ENCODE measurements at regions not wholly inside any gene's neighbourhood (a gene's known extent, or its start where the extent isn't known, plus 50 kb on each side); places are given as distances from the start of the nearest gene placed in this dataset.
"Not testable (repeated sequence)": the region's sequence is repeated elsewhere in the genome, so short reads cannot be mapped to it uniquely, and the experiment has no call there.

DNA sequence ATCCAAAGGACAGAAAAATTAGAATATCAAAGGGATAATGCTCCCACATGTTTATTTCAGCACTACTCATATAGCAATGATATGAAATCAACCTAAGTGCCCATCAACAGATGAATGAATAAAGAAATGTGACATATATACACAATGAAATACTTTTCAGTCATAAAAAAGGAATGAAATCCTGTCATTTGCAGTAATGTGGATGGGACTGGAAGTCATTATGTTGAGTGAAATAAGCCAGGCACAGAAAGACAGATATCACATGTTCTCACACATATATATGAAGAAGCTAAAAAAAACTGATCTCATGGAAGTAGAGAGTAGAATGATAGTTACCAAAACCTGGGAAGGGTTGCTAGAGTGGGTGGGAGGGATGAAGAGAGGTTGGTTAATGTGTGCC lies 135.7 kb downstream of the IBTK start:
- Histone ChIP-seq H3K4me3 (replicated peaks; ENCODE audit: insufficient read depth, low read length) (no peak overlapping the region), H3K27me3 (ENCODE audit: insufficient read depth, poor library complexity, severe bottlenecking) (no peaks in the 10 kb centered on the region), H3K27ac (replicated peaks) (no peak overlapping the region)
- TF ChIP-seq GABPA (IDR thresholded peaks at IDR 0.05; ENCODE audit: low read depth) (no peak), POLR2AphosphoS5 (IDR thresholded peaks at IDR 0.05; ENCODE audit: low read depth) (no peak), SPI1 (IDR thresholded peaks at IDR 0.05; ENCODE audit: borderline replicate concordance, low read depth) (no peak), REST (IDR thresholded peaks at IDR 0.05; ENCODE audit: insufficient replicate concordance, low read depth) (no peak)
- TF ChIP-seq, protein P1, sequence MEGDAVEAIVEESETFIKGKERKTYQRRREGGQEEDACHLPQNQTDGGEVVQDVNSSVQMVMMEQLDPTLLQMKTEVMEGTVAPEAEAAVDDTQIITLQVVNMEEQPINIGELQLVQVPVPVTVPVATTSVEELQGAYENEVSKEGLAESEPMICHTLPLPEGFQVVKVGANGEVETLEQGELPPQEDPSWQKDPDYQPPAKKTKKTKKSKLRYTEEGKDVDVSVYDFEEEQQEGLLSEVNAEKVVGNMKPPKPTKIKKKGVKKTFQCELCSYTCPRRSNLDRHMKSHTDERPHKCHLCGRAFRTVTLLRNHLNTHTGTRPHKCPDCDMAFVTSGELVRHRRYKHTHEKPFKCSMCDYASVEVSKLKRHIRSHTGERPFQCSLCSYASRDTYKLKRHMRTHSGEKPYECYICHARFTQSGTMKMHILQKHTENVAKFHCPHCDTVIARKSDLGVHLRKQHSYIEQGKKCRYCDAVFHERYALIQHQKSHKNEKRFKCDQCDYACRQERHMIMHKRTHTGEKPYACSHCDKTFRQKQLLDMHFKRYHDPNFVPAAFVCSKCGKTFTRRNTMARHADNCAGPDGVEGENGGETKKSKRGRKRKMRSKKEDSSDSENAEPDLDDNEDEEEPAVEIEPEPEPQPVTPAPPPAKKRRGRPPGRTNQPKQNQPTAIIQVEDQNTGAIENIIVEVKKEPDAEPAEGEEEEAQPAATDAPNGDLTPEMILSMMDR (IDR thresholded peaks at IDR 0.05; ENCODE audit: insufficient read depth, low read length) = no peak
- DNase-seq (ENCODE audit: low read depth in 1 of 2, low spot score in 1 of 2) = no peak

- Histone ChIP-seq H3K27ac (replicated peaks) (no peak overlapping the region), H3K27me3 (ENCODE audit: insufficient read depth, poor library complexity, severe bottlenecking) (no peaks in the 10 kb centered on the region), H3K4me3 (replicated peaks; ENCODE audit: insufficient read depth, low read length) (no peak overlapping the region)
- no peak for DNase-seq (ENCODE audit: low read depth in 1 of 2, low spot score in 1 of 2)
- TF ChIP-seq REST (IDR thresholded peaks at IDR 0.05; ENCODE audit: insufficient replicate concordance, low read depth) (no peak), GABPA (IDR thresholded peaks at IDR 0.05; ENCODE audit: low read depth) (no peak), SPI1 (IDR thresholded peaks at IDR 0.05; ENCODE audit: borderline replicate concordance, low read depth) (no peak), POLR2AphosphoS5 (IDR thresholded peaks at IDR 0.05; ENCODE audit: low read depth) (no peak)
- TF ChIP-seq, protein P1 (IDR thresholded peaks at IDR 0.05; ENCODE audit: insufficient read depth, low read length) = no peak
These were observed 136.4 kb downstream of the IBTK start for GRCh38 chr6:82111114-82111513.

DNA sequence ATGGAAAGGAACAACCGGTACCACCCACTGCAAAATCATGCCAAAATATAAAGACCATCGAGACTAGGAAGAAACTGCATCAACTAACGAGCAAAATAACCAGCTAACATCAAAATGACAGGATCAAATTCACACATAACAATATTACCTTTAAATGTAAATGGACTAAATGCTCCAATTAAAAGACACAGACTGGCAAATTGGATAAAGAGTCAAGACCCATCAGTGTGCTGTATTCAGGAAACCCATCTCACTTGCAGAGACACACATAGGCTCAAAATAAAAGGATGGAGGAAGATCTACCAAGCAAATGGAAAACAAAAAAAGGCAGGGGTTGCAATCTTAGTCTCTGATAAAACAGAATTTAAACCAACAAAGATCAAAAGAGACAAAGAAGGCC lies 144.4 kb downstream of the IBTK start:
- DNase-seq (ENCODE audit: low read depth in 1 of 2, low spot score in 1 of 2); H3K4me3 ChIP-seq (replicated peaks; ENCODE audit: insufficient read depth, low read length); H3K27me3 ChIP-seq (ENCODE audit: insufficient read depth, poor library complexity, severe bottlenecking); H3K27ac ChIP-seq (replicated peaks): not testable (repeated sequence)

GRCh38 chr6:82101374-82102114 lies 146.0 kb downstream of the IBTK start:
- not testable (repeated sequence) for H3K27ac ChIP-seq (replicated peaks); H3K27me3 ChIP-seq (ENCODE audit: insufficient read depth, poor library complexity, severe bottlenecking); H3K4me3 ChIP-seq (replicated peaks; ENCODE audit: insufficient read depth, low read length); DNase-seq (ENCODE audit: low read depth in 1 of 2, low spot score in 1 of 2)

DNA sequence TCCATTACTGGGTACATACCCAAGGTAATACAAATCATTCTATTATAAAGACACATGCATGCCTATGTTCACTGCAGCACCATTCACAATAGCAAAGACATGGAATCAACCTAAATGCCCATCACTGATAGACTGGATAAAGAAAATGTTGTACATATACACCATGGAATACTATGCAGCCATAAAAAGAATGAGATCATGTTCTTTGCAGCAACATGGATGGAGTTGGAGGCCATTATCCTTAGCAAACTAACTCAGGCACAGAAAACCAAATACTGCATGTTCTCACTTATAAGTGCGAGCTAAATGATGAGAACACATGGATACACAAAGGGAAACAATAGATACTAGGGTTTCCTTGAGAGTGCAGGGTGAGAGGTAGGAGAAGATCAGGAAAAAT lies 146.8 kb downstream of the IBTK start:
- not testable (repeated sequence) for H3K27me3 ChIP-seq (ENCODE audit: insufficient read depth, poor library complexity, severe bottlenecking); DNase-seq (ENCODE audit: low read depth in 1 of 2, low spot score in 1 of 2); H3K4me3 ChIP-seq (replicated peaks; ENCODE audit: insufficient read depth, low read length); H3K27ac ChIP-seq (replicated peaks)

All from HL-60 (cell line).